ENCODE measurements at regions not wholly inside any gene's neighbourhood (a gene's known extent, or its start where the extent isn't known, plus 50 kb on each side); places are given as distances from the start of the nearest gene placed in this dataset.

DNA sequence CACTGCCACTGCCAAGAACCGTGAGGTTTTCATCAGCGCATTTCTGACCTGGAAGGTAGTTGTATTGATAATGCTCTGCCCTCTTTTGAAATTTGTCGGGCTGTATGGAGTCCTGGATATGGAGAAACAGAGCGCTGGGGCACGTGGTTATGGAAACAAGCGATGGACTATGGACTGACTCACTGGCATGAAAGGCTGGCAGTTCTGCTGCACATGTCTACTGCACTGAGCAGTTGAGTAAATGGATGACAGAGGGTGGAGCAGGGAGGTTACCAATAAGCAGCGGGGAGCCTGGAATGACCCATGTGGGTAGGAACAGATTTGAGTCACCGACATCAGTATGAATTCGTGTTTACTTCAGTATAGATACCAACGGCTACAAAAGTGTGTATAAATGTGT lies 429.5 kb downstream of the OCA2 start:
- TF ChIP-seq POLR2AphosphoS5 (IDR thresholded peaks at IDR 0.05) (no peak), EP300 (IDR thresholded peaks at IDR 0.05) (no peak)
- TF ChIP-seq, protein P1, sequence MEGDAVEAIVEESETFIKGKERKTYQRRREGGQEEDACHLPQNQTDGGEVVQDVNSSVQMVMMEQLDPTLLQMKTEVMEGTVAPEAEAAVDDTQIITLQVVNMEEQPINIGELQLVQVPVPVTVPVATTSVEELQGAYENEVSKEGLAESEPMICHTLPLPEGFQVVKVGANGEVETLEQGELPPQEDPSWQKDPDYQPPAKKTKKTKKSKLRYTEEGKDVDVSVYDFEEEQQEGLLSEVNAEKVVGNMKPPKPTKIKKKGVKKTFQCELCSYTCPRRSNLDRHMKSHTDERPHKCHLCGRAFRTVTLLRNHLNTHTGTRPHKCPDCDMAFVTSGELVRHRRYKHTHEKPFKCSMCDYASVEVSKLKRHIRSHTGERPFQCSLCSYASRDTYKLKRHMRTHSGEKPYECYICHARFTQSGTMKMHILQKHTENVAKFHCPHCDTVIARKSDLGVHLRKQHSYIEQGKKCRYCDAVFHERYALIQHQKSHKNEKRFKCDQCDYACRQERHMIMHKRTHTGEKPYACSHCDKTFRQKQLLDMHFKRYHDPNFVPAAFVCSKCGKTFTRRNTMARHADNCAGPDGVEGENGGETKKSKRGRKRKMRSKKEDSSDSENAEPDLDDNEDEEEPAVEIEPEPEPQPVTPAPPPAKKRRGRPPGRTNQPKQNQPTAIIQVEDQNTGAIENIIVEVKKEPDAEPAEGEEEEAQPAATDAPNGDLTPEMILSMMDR (IDR thresholded peaks at IDR 0.05), result no peak
